GM21619 (cell line): ENCODE measurements at regions not wholly inside any gene's neighbourhood (a gene's known extent, or its start where the extent isn't known, plus 50 kb on each side); places are given as distances from the start of the nearest gene placed in this dataset.
"Not testable (repeated sequence)": the region's sequence is repeated elsewhere in the genome, so short reads cannot be mapped to it uniquely, and the experiment has no call there.

Experiments used
- ATAC-seq: cut with Tn5 transposase; IDR thresholded peaks from one replicate; pipeline ENCODE4 v1.9.1; 2021; ENCODE audit not compliant: unreplicated experiment

DNA sequence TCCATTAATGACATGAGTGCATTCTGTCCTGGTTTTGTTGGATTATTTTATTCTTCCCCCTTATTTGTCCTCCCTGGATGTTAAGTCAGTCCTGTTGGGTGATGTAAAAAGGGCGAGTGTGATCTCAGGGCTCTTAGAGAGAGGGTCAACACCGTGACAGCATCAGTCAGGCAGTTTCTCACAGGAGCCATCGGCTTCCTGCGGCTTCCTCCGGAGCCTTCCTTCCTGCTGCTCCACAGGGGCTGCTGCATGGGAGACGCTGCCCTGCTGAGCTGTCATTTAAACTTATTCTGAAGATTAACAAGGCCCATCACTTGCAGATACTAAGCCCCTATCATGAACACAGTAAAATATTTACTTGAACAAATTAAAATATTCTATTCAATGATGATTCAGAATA is 211.3 kb downstream of the SPATA31A1 start:
- not testable (repeated sequence) for ATAC-seq

DNA sequence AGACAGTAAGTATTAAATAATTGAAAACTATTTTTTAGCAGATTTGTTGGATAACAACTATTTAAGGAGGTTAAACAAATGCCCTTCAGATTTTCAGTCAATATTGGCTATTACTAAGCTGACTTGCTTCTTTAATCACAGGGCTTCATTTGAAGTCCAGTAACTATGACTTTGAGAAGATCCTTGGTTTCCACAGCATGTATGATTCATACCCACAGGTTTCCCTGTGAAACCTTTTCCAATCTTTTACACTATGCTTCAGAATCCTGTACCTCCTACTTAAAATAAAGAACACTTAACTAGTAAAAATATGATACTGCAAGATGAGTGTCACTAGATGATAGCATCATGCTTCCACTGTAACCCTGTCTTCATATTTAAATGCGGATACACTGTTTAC is 211.9 kb downstream of the SPATA31A1 start:
- not testable (repeated sequence) for ATAC-seq

- not testable (repeated sequence) for ATAC-seq
Measured at GRCh38 chr9:39568900-39569299, 213.4 kb downstream of the SPATA31A1 start.

DNA sequence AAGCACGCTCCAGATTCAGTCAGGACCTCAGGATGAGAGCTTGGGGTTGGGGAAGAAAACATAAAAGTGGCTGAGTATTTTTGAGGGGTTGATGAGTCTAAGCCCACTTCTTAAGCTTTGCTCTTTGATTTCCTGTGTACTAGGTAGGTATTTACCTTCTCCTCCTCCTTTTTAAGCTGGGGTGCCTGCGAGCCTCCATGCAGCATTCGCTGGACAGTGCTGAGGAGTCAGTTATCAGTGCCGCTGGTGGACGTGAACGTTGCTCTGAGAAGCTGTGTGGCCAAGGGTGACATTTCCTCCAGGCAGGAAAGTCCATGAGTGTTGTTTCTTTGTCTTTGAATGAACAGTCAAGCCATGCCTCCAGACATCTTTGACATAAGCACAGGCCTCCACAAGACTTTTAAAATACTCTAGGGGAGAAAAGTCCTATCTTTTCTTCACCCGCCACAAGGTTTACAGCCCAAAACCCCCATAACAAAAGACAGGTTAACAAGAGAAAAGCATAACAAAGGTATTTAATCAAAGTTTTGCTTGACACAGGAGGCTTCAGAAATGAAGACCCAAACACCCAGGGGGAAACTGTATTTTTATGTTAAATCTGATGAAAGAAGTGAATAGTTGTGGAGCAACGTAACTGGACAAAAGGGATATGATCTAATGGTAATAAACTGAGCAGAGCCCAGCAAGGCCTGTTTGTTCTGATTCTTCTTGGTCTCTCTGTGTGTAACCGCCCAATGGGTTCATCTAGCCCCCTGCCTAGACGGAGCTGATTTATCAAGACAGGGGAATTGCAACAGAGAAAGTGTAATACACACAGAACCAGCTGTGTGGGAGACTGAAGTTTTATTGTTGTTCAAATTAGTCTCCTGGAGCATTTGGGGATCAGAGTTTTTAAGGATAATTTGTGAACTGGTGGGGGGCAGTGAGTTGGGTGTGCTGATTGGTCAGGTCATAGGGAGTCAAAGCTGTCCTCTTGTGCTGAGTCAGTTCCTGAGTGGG is 217.9 kb downstream of the SPATA31A1 start:
- not testable (repeated sequence) for ATAC-seq

DNA sequence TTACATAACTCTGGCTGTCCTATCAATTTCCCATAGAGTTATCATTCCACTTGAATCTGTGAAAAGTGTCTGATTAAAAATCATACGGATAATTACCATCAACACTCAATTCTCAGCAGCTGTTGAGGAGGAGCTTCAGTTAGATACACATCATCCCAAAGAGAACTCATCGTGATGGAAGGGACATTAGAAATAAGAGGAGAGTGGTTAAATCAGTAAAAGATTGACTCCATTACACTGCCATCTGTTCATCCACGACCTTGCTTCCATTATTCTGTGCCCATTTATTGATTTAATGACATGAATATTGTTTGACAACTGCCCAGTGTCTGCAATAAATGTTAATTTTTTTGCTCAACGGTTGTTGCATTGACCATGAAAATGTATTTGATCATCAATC is 223.5 kb downstream of the SPATA31A1 start:
- not testable (repeated sequence) for ATAC-seq

- ATAC-seq = not testable (repeated sequence)
Measured at GRCh38 chr9:39581296-39581695, 225.8 kb downstream of the SPATA31A1 start.

DNA sequence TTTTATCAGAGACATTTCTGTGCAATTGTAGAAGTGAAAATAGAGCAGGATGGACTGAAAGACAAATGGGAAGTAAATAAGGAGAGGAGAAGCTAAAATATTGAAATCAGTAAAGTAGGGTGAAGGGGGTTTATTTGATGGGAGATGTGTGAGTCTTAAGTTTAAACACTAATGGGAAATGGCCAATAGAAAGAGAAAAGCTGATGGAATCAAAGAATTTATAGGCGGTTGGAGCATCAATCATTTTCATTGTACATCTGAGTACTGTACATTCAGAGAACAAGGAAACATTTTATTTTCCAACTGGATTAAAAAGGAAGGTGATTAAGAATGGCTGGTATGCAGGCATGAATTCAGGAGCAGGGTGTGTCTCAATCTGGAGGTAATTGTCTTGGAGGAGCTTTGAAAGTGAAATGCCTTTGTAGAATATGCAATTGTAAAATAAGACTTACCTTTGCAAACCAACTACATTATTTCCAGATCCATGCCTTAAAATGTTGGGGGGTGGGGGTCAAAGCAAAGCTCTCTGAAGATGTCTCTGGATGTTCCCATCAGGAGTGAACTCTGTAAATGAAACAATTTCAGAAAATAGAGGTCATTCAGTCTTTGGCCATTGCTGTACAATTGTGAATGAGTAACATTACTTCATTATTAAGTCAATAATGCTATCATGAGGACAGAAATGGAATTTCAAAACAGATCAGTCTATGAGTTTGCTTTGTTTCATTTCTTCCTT is 227.4 kb downstream of the SPATA31A1 start:
- ATAC-seq = not testable (repeated sequence)

DNA sequence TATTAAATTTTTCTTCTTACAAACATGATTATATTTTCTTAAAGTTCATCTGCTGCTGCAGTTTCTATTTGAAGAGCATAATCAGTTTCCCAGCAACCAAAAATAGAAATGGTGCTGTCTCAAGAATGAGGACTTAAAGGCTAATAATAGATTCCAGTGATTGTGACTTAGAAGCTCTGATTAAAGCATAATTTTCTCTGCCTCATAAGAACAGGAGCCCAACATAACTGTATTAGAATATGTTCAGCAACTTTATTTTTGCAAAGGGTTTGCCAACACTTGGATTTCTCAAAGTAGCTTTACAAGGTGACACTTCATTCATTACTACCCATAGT is 227.9 kb downstream of the SPATA31A1 start:
- ATAC-seq = not testable (repeated sequence)

- not testable (repeated sequence) for ATAC-seq
Measured at GRCh38 chr9:39585233-39585632, 229.8 kb downstream of the SPATA31A1 start.

- ATAC-seq = no peak
Measured at GRCh38 chr9:39587844-39588499, 232.5 kb downstream of the SPATA31A1 start.

DNA sequence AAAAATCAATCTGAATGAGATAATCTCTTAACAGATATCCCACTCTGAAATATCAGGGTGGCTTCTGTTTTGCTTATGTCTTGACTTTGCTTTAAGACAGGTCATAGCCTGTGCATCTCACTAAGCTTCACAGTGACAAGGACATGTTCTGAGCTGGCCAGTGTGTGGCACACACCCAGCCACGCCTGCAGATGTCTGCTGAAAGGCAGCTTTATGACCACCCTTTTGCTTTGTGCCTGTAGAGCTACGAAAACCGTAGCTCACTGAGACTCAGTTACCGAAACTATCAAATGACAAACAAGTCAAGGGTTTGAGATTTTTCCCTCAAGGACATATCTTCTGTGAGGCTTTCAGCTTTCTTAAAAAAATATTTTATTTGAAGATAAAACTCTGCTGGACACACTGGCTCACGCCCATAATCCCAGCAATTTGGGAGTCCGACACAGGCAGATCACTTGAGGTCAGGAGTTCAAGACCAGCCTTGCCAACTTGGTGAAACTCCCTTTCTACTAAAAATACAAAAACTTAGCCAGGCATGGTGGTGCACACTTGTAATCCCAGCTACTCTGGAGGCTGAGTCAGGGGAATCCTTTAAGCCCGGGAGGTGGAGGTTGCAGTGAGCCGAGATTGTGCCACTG is 233.2 kb downstream of the SPATA31A1 start:
- ATAC-seq = no peak

DNA sequence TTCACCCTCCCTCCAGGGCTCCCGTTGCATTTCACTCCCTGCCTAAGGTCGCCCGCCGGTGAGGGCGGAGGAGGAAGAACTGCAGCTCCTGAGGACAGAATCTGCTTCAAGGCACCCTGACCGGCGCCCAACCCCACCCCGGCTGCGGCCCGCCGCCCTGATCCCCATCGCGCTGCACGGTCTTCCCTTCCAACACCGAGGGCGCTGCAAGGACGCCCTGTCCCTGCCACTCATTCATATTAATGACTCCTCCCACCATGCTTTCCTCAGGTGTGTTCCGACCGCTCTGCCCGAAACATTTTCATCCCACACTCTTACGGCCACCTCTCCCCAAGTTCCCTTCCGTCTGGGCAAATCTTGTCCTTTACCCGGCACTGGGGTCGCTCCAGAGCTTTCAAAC is 248.6 kb downstream of the SPATA31A1 start:
- not testable (repeated sequence) for ATAC-seq

DNA sequence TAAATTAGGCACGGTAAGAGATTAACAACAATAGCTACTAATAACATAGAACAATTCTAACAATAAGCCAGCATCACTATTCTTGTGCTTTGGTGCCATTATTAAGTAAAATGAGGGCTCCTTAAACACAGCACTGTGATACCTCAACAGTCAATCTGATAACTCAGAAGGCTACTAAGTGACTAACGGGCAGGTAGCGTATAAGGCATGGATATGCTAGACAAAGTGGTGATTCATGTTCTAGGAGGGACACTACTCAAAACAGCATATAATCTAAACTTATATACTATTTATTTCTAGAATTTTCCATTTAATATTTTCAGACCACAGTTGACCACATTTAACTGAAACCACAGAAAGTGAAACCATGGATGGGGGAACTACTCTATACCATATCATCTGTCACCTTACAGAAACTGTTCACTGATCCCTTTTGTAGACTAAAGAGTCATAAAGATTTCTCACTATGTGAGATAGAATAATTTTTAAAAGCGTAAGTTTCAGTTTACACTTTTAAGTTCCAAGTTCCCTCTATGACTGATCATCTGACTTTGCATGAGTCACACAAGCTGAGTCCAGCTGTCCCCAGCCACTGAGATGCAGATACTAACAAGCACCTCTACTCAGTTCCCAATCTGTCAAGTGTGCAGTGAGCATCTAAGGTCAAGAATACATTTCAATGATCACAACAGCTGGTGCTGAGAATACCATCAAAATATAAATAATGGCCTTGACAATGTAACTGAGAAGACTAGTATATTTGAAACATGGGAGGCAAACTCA is 256.2 kb downstream of the SPATA31A1 start:
- ATAC-seq = peak; percentile 97

DNA sequence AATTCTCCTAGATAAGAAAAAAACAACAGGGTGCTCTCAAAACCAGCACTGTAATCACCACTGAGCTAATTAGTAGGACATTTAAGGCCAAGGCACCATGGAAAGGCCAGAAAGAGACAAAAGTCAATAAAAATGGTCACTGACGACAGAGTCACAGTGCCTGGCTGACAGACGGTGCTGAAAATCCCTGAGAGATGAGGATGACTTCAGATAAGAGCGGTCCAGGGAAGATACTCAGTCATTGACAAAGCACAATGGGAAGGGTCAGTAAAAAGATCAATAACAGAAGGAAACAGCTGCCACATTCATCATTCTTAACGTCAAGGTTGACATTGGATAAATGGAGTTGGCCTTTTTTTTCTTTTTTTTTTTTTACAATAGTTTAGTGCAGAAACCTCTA is 261.0 kb downstream of the SPATA31A1 start:
- ATAC-seq = not testable (repeated sequence)

DNA sequence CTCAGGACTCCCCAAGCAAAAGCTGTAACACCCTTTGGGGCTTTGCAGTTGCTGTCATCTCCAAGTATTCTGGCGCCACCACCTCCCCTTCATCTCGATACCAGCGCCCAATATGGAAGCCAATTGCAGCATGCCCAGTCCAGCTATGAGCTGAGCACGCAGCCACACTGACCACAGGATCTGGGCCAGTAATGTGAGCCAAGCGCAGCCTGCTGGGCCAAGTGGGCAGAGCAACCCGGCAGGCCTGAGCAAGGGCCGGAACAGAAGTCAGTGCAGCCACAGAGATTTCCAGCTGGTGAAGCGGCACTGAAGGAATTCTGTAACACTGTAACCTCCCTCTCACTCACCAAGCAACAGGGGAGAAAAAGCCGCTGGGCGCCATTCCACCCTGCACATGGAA is 268.6 kb downstream of the SPATA31A1 start:
- ATAC-seq = not testable (repeated sequence)

DNA sequence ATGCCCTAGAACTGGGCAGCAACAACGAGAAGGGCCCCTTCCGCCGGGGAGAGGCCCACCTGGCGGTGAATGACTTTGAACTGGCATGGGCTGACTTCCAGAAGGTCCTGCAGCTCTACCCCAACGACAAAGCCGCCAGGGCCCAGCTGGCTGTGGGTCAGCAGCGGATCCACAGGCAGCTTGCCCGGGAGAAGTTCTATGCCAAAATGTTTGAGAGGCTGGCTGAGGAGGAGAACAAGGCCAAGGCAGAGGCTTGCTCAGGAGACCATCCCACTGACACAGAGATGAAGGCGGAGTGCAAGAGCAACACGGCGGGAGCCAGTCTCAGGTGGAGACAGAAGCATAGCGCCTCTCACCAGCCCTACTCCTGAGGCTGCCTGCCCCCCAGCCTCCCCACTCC is 276.6 kb downstream of the SPATA31A1 start:
- not testable (repeated sequence) for ATAC-seq

- ATAC-seq = not testable (repeated sequence)
Measured at GRCh38 chr9:39649029-39649428, 293.6 kb downstream of the SPATA31A1 start.

- ATAC-seq = peak; percentile 88
Measured at GRCh38 chr9:39656960-39657603, 301.6 kb downstream of the SPATA31A1 start.

DNA sequence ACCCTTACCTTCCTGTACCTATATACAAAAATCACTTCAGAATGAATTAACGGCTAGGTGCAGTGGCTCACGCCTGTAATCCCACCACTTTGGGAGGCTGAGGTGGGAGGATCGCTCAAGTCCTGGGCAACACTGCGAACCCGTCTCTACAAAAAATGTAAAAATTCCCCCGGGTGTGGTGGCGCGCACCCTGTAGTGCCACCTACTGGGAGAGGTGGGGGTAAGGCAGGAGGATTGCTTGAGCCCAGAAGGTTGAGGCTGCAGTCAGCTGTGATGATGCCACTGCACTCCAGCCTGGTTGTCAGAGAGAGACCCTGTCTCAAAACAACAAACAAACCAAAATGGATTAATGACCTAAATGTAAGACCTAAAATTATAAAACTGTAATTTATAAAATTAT is 307.6 kb downstream of the SPATA31A1 start:
- ATAC-seq = not testable (repeated sequence)

DNA sequence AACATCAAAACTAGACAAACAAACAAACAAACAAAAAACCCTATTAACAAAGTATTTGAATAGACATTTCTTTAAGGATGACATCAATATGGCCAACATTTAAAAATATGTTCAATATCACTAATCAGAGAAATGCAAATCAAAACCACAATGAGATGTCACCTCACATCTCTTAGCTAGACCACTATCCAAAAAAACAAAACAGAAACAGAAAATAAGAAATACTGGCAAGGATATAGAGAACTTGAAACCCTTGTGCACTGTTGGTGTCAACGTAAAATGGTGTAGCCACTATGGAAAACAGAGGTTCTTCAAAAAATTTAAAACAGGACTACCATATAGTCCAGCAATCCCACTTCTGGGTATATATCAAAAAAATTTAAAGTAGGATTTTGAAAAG is 308.2 kb downstream of the SPATA31A1 start:
- peak; percentile 80 for ATAC-seq
